CD14-positive monocyte (primary cell): ENCODE measurements at regions not wholly inside any gene's neighbourhood (a gene's known extent, or its start where the extent isn't known, plus 50 kb on each side); places are given as distances from the start of the nearest gene placed in this dataset.

Experiments used
- DNase-seq, 3 donors: peaks; one replicate each; pipeline ENCODE4 v3.0.0-alpha.2; 2011 to 2022
- H2AFZ ChIP-seq: 2 replicates; pipeline ENCODE4 v1.6.0; 2012; ENCODE audit warnings: mild to moderate bottlenecking, low read depth, low read length, inconsistent platforms; ENCODE audit not compliant: insufficient read depth, poor library complexity, severe bottlenecking
- H3K27ac ChIP-seq, 2 donors: 1 replicate in 1 of 2; 2 replicates in 1 of 2; pipeline ENCODE4 v1.5.1; 2012 to 2013; ENCODE audit warnings: low read length in 2 of 2, control low read depth in 1 of 2, inconsistent platforms in 1 of 2, low read depth in 1 of 2, mild to moderate bottlenecking in 1 of 2
- H3K27me3 ChIP-seq, 2 donors: one replicate each; pipeline versions ENCODE4 v1.6.0 to v1.6.1; 2011 to 2013; ENCODE audit warnings: low read length in 2 of 2; ENCODE audit not compliant: control insufficient read depth in 2 of 2, insufficient read depth in 2 of 2
- H3K36me3 ChIP-seq, 2 donors: replicated peaks in 1 of 2; 1 replicate in 1 of 2; 2 replicates in 1 of 2; pipeline versions ENCODE4 v1.5.1 to v1.6.1; 2012 to 2013; ENCODE audit warnings: low read length in 2 of 2, control low read depth in 1 of 2, inconsistent platforms in 1 of 2, mild to moderate bottlenecking in 1 of 2; ENCODE audit not compliant: insufficient read depth in 2 of 2, control insufficient read depth in 1 of 2
- H3K4me1 ChIP-seq, 2 donors: 1 replicate in 1 of 2; 2 replicates in 1 of 2; pipeline versions ENCODE4 v1.5.1 to v1.6.1; 2012 to 2013; ENCODE audit warnings: low read length in 2 of 2, control low read depth in 1 of 2, inconsistent platforms in 1 of 2, mild to moderate bottlenecking in 1 of 2, moderate library complexity in 1 of 2; ENCODE audit not compliant: insufficient read depth in 2 of 2, control insufficient read depth in 1 of 2
- H3K4me2 ChIP-seq: replicated peaks from 2 replicates; pipeline ENCODE3; 2012; ENCODE audit warnings: low read length, moderate library complexity, mild to moderate bottlenecking; ENCODE audit not compliant: poor library complexity, severe bottlenecking; ENCODE audit errors: extremely low read depth
- H3K4me3 ChIP-seq, 3 experiments: fragments of 200-600 bp in 1 of 3; sonication (generic) in 1 of 3; replicated peaks in 1 of 3; 1 replicate in 2 of 3; 2 replicates in 1 of 3; pipeline ENCODE4 v1.5.1; 2011 to 2013; ENCODE audit warnings: low read length in 3 of 3, mild to moderate bottlenecking in 3 of 3, control low read depth in 2 of 3, low read depth in 2 of 3, inconsistent platforms in 1 of 3, moderate library complexity in 1 of 3
- H3K79me2 ChIP-seq: 2 replicates; pipeline ENCODE4 v1.6.0; 2012; ENCODE audit warnings: mild to moderate bottlenecking, control low read depth, inconsistent platforms, low read length, moderate library complexity; ENCODE audit not compliant: insufficient read depth
- H3K9ac ChIP-seq: 2 replicates; pipeline ENCODE4 v1.6.0; 2017; ENCODE audit warnings: low read length, mild to moderate bottlenecking; ENCODE audit not compliant: insufficient read depth, poor library complexity, severe bottlenecking
- H3K9me3 ChIP-seq, 2 donors: replicated peaks in 1 of 2; 1 replicate in 1 of 2; 2 replicates in 1 of 2; pipeline versions ENCODE4 v1.5.1 to v1.6.1; 2012 to 2013; ENCODE audit warnings: low read length in 2 of 2, control low read depth in 1 of 2; ENCODE audit not compliant: control insufficient read depth in 1 of 2, insufficient read depth in 1 of 2
- H4K20me1 ChIP-seq: 2 replicates; pipeline ENCODE4 v1.6.0; 2012; ENCODE audit warnings: mild to moderate bottlenecking, low read length, control low read depth, moderate library complexity; ENCODE audit not compliant: insufficient read depth
- H3K27ac Mint-ChIP-seq, 7 donors: one replicate each; pipeline ENCODE4 v1.8.0; 2020; ENCODE audit warnings: mild to moderate bottlenecking in 7 of 7, mixed read lengths in 7 of 7, moderate library complexity in 6 of 7, inconsistent platforms in 2 of 7
- H3K27me3 Mint-ChIP-seq, 3 donors: one replicate each; pipeline ENCODE4 v1.8.0; 2021 to 2022; ENCODE audit warnings: low read depth in 3 of 3, mild to moderate bottlenecking in 3 of 3, mixed read lengths in 3 of 3, moderate library complexity in 3 of 3, inconsistent platforms in 1 of 3
- H3K36me3 Mint-ChIP-seq, 2 donors: one replicate each; pipeline ENCODE4 v1.8.0; 2020; ENCODE audit warnings: mixed read lengths in 2 of 2, inconsistent platforms in 1 of 2, mild to moderate bottlenecking in 1 of 2
- H3K4me1 Mint-ChIP-seq: one replicate; pipeline ENCODE4 v1.8.0; 2020; ENCODE audit warnings: mild to moderate bottlenecking, mixed read lengths
- H3K4me3 Mint-ChIP-seq, 2 donors: one replicate each; pipeline ENCODE4 v1.8.0; 2020; ENCODE audit warnings: mild to moderate bottlenecking in 2 of 2, mixed read lengths in 2 of 2, moderate library complexity in 1 of 2
- H3K9me3 Mint-ChIP-seq, 7 donors: one replicate each; pipeline ENCODE4 v1.8.0; 2020 to 2022; ENCODE audit warnings: mixed read lengths in 7 of 7, mild to moderate bottlenecking in 6 of 7, moderate library complexity in 6 of 7, inconsistent platforms in 2 of 7
- WGBS: methylation state at CpG from one replicate; pipeline ENCODE4 v1.1.5; 2013; ENCODE audit warnings: missing lambda C conversion rate; ENCODE audit not compliant: insufficient coverage; 5-methylcytosine and 5-hydroxymethylcytosine counted together
- intact Hi-C, 2 donors: fragments of 100-400 bp; cut with micrococcal nuclease; formaldehyde crosslinking; loops; one replicate each; pipeline versions ENCODE4 v1.15.0 to v1.15.1; 2023
- TF ChIP-seq, protein P1 (sequence below): fragments of 200-600 bp; IDR thresholded peaks from one replicate; pipeline ENCODE4 v1.8.0; 2022; ENCODE audit warnings: antibody characterized with exemption, mild to moderate bottlenecking

GRCh38 chr13:103142151-103142550, 75.9 kb upstream of the SLC10A2 start:
- Histone ChIP-seq H3K79me2 (no peaks in the 10 kb centered on the region), H3K36me3 (no peaks in the 10 kb centered on the region), H4K20me1 (no peaks in the 10 kb centered on the region), H3K9ac (no peak overlapping the region), H3K4me1 (no peaks in the 10 kb centered on the region), H3K9me3 (no peaks in the 10 kb centered on the region), H2AFZ (no peak overlapping the region), H3K27ac (no peak overlapping the region), H3K27me3 (no peaks in the 10 kb centered on the region), H3K4me2 (no peak overlapping the region), H3K4me3 (no peak overlapping the region)
- H3K27ac Mint-ChIP-seq, result no peak overlapping the region
- no CpG with 5 or more reads among the region's 2 CpGs for WGBS
- H3K9me3 Mint-ChIP-seq, result peaks cover 0 to 2% (median 0%) of the 10 kb centered on the region in 7 donors
- peaks cover 1 to 2% (median 2%) of the 10 kb centered on the region in 3 donors for H3K27me3 Mint-ChIP-seq
- no peaks in the 10 kb centered on the region for H3K36me3 Mint-ChIP-seq
- no peaks in the 10 kb centered on the region for H3K4me1 Mint-ChIP-seq
- TF ChIP-seq, protein P1, sequence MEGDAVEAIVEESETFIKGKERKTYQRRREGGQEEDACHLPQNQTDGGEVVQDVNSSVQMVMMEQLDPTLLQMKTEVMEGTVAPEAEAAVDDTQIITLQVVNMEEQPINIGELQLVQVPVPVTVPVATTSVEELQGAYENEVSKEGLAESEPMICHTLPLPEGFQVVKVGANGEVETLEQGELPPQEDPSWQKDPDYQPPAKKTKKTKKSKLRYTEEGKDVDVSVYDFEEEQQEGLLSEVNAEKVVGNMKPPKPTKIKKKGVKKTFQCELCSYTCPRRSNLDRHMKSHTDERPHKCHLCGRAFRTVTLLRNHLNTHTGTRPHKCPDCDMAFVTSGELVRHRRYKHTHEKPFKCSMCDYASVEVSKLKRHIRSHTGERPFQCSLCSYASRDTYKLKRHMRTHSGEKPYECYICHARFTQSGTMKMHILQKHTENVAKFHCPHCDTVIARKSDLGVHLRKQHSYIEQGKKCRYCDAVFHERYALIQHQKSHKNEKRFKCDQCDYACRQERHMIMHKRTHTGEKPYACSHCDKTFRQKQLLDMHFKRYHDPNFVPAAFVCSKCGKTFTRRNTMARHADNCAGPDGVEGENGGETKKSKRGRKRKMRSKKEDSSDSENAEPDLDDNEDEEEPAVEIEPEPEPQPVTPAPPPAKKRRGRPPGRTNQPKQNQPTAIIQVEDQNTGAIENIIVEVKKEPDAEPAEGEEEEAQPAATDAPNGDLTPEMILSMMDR, result no peak
- no peak overlapping the region for H3K4me3 Mint-ChIP-seq
- DNase-seq, result no peak
- intact Hi-C loops, result no loop called here

- Mint-ChIP-seq H3K27me3 (peaks cover 1 to 2% (median 2%) of the 10 kb centered on the region in 3 donors), H3K4me3 (no peak overlapping the region), H3K27ac (peak overlapping the region in 1 of 7 donors; percentile 16), H3K4me1 (no peaks in the 10 kb centered on the region), H3K9me3 (peaks cover 0 to 2% (median 0%) of the 10 kb centered on the region in 7 donors), H3K36me3 (no peaks in the 10 kb centered on the region)
- Histone ChIP-seq H3K36me3 (no peaks in the 10 kb centered on the region), H3K9ac (no peak overlapping the region), H3K79me2 (no peaks in the 10 kb centered on the region), H3K4me2 (no peak overlapping the region), H2AFZ (no peak overlapping the region), H3K4me3 (no peak overlapping the region), H3K4me1 (no peaks in the 10 kb centered on the region), H3K27me3 (no peaks in the 10 kb centered on the region), H3K27ac (no peak overlapping the region), H4K20me1 (no peaks in the 10 kb centered on the region), H3K9me3 (no peaks in the 10 kb centered on the region)
- WGBS, result 100% methylated on average over 1 of the region's 5 CpGs
- TF ChIP-seq, protein P1, result no peak
- intact Hi-C loops, result no loop called here
- DNase-seq, result no peak
Measured at GRCh38 chr13:103140001-103140671, 73.9 kb upstream of the SLC10A2 start.
